Activated B cell treated with CpG ODN at 0.5 μM for 24 hours (primary cell): ENCODE measurements at regions not wholly inside any gene's neighbourhood (a gene's known extent, or its start where the extent isn't known, plus 50 kb on each side); places are given as distances from the start of the nearest gene placed in this dataset.

Experiments
- ATAC-seq: fragments of 200-7000 bp; cut with Tn5 transposase; one replicate; pipeline ENCODE4 v1.10.0; 2021; ENCODE audit warnings: low read depth, mild to moderate bottlenecking, moderate library complexity
- CTCF ChIA-PET: fragments of 350-600 bp; sonication (Branson Sonifier 250); formaldehyde crosslinking; loops from one replicate; lab custom pipeline; 2021; ENCODE audit warnings: antibody characterized with exemption; lab: Charles Lee
- POLR2A ChIA-PET: fragments of 350-600 bp; sonication (Branson Sonifier 250); formaldehyde crosslinking; loops from one replicate; lab custom pipeline; 2021; ENCODE audit warnings: antibody characterized with exemption; lab: Charles Lee
- DNase-seq: peaks from one replicate; pipeline ENCODE4 v3.0.0; 2022
- H3K27ac Mint-ChIP-seq: one replicate; pipeline ENCODE4 v1.8.0; 2020; ENCODE audit warnings: mixed read lengths
- H3K27me3 Mint-ChIP-seq: one replicate; pipeline ENCODE4 v1.8.0; 2021; ENCODE audit warnings: mixed read lengths
- H3K36me3 Mint-ChIP-seq: one replicate; pipeline ENCODE4 v1.8.0; 2021; ENCODE audit warnings: low read depth, mixed read lengths
- H3K4me1 Mint-ChIP-seq: one replicate; pipeline ENCODE4 v1.8.0; 2021; ENCODE audit warnings: mixed read lengths
- H3K4me3 Mint-ChIP-seq: one replicate; pipeline ENCODE4 v1.8.0; 2020; ENCODE audit warnings: mild to moderate bottlenecking, mixed read lengths
- H3K9me3 Mint-ChIP-seq: one replicate; pipeline ENCODE4 v1.8.0; 2020; ENCODE audit warnings: mixed read lengths
- CTCF ChIP-seq: fragments of 200-600 bp; IDR thresholded peaks from one replicate; pipeline ENCODE4 v1.8.0; 2022; ENCODE audit warnings: antibody characterized with exemption, mild to moderate bottlenecking
- intact Hi-C: fragments of 100-400 bp; cut with micrococcal nuclease; formaldehyde crosslinking; loops from one replicate; pipeline ENCODE4 v1.15.1; 2024

- ChIA-PET POLR2A (no interaction called here), CTCF (no interaction called here)
- no peak overlapping the region for H3K27ac Mint-ChIP-seq
- ATAC-seq (no peak), DNase-seq (no peak)
- no peak overlapping the region for H3K4me3 Mint-ChIP-seq
- H3K36me3 Mint-ChIP-seq, result no peaks in the 10 kb centered on the region
- no peaks in the 10 kb centered on the region for H3K9me3 Mint-ChIP-seq
- intact Hi-C loops, result no loop called here
- TF ChIP-seq CTCF, result no peak
- peaks cover 4% of the 10 kb centered on the region for H3K27me3 Mint-ChIP-seq
- no peaks in the 10 kb centered on the region for H3K4me1 Mint-ChIP-seq
These were observed 95.4 kb upstream of the DIO3 start for GRCh38 chr14:101465795-101466448.

GRCh38 chr14:101466456-101467180 is 94.7 kb upstream of the DIO3 start:
- Mint-ChIP-seq H3K9me3 (no peaks in the 10 kb centered on the region), H3K4me1 (no peaks in the 10 kb centered on the region), H3K36me3 (no peaks in the 10 kb centered on the region), H3K27me3 (no peaks in the 10 kb centered on the region), H3K4me3 (no peak overlapping the region), H3K27ac (no peak overlapping the region)
- intact Hi-C loops, result no loop called here
- ATAC-seq, result no peak
- no peak for TF ChIP-seq CTCF
- CTCF ChIA-PET, result no interaction called here
- POLR2A ChIA-PET, result no interaction called here
- no peak for DNase-seq

- no peaks in the 10 kb centered on the region for H3K27me3 Mint-ChIP-seq
- no peak overlapping the region for H3K27ac Mint-ChIP-seq
- no peaks in the 10 kb centered on the region for H3K4me1 Mint-ChIP-seq
- intact Hi-C loops, result no loop called here
- ATAC-seq, result no peak
- TF ChIP-seq CTCF, result no peak
- POLR2A ChIA-PET, result no interaction called here
- CTCF ChIA-PET, result no interaction called here
- H3K9me3 Mint-ChIP-seq, result no peaks in the 10 kb centered on the region
- no peak overlapping the region for H3K4me3 Mint-ChIP-seq
- no peaks in the 10 kb centered on the region for H3K36me3 Mint-ChIP-seq
- no peak for DNase-seq
These were observed 93.9 kb upstream of the DIO3 start for GRCh38 chr14:101467181-101467926.

GRCh38 chr14:101469382-101470247 is 91.7 kb upstream of the DIO3 start:
- H3K36me3 Mint-ChIP-seq, result no peaks in the 10 kb centered on the region
- no peaks in the 10 kb centered on the region for H3K4me1 Mint-ChIP-seq
- intact Hi-C loops, result no loop called here
- H3K27me3 Mint-ChIP-seq, result no peaks in the 10 kb centered on the region
- no peak for DNase-seq
- ChIA-PET POLR2A (no interaction called here), CTCF (no interaction called here)
- ATAC-seq, result no peak
- no peak for TF ChIP-seq CTCF
- no peak overlapping the region for H3K4me3 Mint-ChIP-seq
- H3K9me3 Mint-ChIP-seq, result no peaks in the 10 kb centered on the region
- H3K27ac Mint-ChIP-seq, result no peak overlapping the region
